ENCODE measurements at regions not wholly inside any gene's neighbourhood (a gene's known extent, or its start where the extent isn't known, plus 50 kb on each side); places are given as distances from the start of the nearest gene placed in this dataset.
"Not testable (repeated sequence)": the region's sequence is repeated elsewhere in the genome, so short reads cannot be mapped to it uniquely, and the experiment has no call there.

DNA sequence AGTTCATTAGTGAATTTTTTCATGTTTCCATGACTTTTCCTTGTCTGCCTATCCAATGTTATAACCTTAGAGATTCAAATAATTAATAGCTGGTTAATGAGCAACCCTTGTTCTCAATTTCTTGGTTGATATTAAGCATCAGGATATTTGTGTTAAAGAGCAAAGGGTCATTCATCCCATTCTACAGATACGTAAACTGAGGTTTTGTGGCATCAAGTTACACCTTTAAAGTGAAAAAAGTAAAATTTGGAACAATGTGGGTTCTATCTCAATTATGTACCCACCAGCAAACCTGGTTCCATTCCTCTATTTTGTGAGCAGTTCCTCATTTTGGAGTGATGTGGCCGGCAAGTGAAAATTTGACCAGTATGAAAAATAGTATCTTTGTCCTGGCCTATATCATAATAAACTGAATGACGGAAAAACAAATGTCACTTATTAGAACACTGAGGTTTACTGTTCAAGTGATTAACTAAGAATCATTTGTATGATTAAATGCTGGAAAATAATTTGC lies 220.5 kb upstream of the ATP5MC3 start:
- no peak for DNase-seq

- no peak for DNase-seq
Observed at GRCh38 chr2:175400975-175401374, 219.5 kb upstream of the ATP5MC3 start.

GRCh38 chr2:175399326-175399725 lies 217.8 kb upstream of the ATP5MC3 start:
- DNase-seq, result no peak

GRCh38 chr2:175398848-175399247 lies 217.3 kb upstream of the ATP5MC3 start:
- DNase-seq, result no peak

GRCh38 chr2:175396696-175397095 lies 215.2 kb upstream of the ATP5MC3 start:
- DNase-seq, result no peak

GRCh38 chr2:175393851-175394250 lies 212.3 kb upstream of the ATP5MC3 start:
- DNase-seq, result no peak

DNA sequence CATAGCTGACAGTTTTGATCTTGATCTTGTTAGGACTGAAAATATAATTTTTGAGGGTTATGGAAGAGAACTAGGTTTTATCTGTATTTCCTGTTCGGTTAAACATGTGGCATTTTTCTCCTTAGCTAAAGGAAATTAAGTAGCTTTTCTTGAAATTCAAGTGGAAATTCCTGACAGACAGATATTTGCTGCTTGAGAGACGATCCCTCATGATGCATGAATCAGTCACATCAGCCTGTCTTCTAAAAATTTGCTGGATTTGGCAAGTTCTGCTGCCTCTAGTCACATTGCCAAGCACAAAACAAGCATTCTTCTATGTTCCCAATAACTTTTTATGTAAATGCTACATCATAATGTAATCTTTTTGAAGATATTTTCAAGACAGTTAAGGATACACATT lies 201.8 kb upstream of the ATP5MC3 start:
- DNase-seq, result no peak

DNA sequence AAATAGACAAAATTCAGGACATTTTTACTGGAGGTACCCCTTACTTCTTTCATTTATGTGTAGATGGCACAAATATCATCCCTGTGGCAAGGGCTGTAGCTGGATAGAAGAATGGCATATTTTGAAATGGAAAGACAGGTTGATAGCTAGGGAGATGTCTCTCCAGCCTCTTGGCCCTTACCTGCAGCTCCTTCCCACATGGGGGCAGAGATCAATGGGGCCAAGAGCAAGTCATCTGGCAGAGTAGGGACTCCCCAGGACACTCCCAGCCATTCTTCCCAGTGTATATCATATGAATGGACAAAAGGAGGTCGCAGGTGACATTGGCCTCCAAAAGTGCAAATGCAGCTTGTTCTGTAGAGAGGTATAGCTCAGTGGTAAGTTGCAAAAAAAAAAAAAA lies 192.2 kb upstream of the ATP5MC3 start:
- no peak for DNase-seq

- no peak for DNase-seq
Observed at GRCh38 chr2:175372704-175373701, 191.5 kb upstream of the ATP5MC3 start.

GRCh38 chr2:175371378-175371777 lies 189.9 kb upstream of the ATP5MC3 start:
- no peak for DNase-seq

DNA sequence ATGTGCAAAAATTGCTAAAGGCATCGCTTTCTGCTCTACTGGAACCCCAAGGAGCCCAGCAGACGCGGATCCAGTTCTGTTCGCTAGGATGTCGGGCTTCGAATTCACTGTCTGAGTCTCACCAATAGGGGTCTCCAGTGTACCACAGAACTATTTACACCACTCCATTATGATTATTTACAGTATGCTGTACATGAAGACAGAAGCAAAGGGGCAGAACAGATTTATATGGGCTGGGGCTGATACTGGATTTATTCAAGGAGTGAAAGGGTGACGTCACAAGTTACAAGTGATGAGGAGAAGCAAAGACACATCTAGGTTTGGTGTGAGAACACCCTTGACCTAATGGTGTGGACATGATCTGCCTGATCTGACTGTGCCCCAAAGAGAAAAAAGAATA lies 185.3 kb upstream of the ATP5MC3 start:
- no peak for DNase-seq

GRCh38 chr2:175363699-175364098 lies 182.2 kb upstream of the ATP5MC3 start:
- no peak for DNase-seq

DNA sequence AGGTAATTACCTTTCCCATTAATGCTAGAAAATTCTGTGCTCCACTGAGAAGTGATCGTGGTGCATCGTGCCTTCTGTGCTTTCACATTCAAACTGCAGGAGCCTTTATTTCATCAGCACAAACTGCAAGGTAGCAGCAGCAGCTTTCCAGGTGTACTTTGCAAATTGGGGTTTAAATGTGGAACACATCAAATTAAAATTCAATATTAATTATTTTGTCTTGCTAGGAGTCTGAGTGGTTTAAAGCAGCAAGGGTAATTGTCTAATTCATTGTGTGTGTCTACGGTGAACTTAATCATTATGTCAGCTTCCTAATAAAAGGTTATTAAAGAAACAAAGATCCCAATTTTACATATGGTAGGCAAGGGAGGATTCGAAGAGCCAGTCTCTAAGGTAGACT lies 180.8 kb upstream of the ATP5MC3 start:
- no peak for DNase-seq

DNA sequence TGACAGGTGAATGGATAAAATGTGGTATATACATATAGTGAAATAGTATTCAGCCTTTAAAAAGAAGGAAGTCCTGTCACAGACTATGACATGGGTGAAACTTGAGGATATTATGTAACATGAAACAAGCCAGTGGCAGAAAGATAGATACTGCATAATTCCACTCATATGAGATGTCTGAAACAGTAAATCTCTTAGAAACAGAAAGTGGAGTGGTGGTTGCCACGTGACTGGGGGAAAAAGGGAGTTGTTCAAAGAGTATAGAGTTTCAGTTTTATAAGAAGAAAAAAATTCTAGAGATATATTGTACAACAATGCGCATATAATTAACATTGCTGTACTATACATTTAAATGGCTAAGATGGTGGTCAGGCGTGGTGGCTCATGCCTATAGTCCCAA lies 178.2 kb upstream of the ATP5MC3 start:
- DNase-seq, result no peak

GRCh38 chr2:175356901-175357300 lies 175.4 kb upstream of the ATP5MC3 start:
- no peak for DNase-seq

DNA sequence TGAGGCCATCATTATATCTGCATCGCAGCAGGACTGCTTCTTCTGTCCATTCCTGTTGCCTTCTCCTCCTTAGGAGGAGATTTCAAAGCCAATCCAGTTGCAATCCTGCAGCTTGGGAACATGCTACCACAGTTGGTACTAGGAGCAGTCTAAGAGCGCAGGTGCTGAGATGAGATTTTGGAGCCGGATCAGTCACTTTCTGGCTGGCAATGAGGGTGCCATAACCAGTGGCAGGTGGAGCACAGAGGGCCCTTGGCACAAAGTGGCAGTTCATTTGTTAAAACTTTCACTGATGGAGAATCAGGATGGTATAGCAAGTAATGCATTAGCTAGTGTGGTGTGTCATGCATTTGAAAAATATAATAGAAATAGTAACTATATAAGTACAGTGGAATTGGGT lies 173.7 kb upstream of the ATP5MC3 start:
- DNase-seq, result no peak

GRCh38 chr2:175353275-175353674 lies 171.8 kb upstream of the ATP5MC3 start:
- DNase-seq, result no peak

DNA sequence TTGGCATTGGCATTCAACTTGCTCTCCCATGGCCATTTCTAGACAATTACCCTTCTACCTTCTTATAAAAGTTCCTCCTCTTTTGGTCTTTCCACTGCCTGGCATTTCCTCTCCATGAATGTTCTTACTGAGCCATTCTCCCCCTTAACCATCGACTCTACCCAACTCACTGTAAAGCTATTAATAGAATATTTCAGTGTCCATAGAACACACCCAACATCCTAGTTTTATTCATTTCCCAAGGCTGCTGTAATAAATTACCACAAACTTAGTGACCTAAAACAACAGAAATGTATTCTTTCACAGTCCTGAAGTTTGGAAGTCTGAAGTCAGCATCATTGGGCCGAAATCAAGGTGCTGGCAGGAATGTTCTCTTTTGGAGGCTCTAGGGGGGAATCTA lies 170.0 kb upstream of the ATP5MC3 start:
- no peak for DNase-seq

DNA sequence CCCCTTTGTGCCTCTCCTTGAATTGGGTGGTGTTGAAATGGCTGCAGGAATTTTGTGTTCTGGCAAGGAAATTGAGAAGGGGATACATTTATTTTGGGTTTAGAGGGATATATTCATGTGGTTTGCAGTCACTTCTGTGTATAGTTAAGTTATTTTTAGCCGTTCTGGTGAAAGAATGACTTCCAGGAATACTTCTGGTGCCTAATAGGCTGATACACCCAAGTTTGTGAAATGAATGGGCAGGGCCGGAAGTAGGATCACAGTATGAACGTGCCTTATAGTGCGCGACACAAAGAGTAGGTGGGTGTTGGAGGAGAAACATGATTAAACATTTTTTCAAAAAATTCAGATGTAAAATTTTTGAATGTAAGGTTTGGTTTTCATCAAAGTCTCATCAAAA lies 168.6 kb upstream of the ATP5MC3 start:
- DNase-seq, result no peak

GRCh38 chr2:175342085-175342484 lies 160.6 kb upstream of the ATP5MC3 start:
- no peak for DNase-seq

DNA sequence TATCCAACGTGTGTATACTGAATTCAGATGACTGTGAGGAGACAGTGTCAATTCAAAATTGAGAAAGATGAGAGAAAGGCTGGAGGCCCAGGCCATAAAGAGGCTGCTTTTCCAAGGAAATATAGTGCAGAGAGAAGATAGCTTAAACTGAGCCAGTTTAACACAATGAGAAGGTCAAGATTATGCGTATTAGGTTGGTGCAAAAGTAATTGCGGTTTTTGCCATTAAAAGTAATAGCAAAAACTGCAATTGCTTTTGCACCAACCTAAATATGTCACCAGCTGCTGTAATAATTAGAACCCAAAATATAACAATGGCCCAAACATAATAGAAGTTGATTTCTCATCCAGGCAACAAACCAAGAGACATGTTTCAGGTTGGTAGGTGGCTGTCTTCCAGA lies 148.7 kb upstream of the ATP5MC3 start:
- DNase-seq, result no peak

GRCh38 chr2:175326801-175327200 lies 145.3 kb upstream of the ATP5MC3 start:
- DNase-seq, result no peak

GRCh38 chr2:175326164-175326563 lies 144.7 kb upstream of the ATP5MC3 start:
- DNase-seq, result not testable (repeated sequence)

GRCh38 chr2:175323162-175323561 lies 141.7 kb upstream of the ATP5MC3 start:
- no peak for DNase-seq

- no peak for DNase-seq
Observed at GRCh38 chr2:175318542-175318941, 137.0 kb upstream of the ATP5MC3 start.

Data from central memory CD4-positive, alpha-beta T cell (primary cell).